K562 (cell line): ENCODE measurements at regions not wholly inside any gene's neighbourhood (a gene's known extent, or its start where the extent isn't known, plus 50 kb on each side); places are given as distances from the start of the nearest gene placed in this dataset.

Source experiments
- ATAC-seq: fragments of 200-7000 bp; cut with Tn5 transposase; 3 replicates; pipeline ENCODE4 v1.9.1; 2020; ENCODE audit warnings: moderate library complexity
- BruUV-seq: library from RNA; stranded (reverse); fragments of 400-500 nt; replicated peaks from 2 replicates; lab custom pipeline; 2021; lab: Mats Ljungman, UMichigan
- CTCF ChIA-PET: fragments of 300-600 bp; formaldehyde crosslinking; extraction: SDS; loops from one replicate; lab custom pipeline; 2021; ENCODE audit warnings: low intra/inter-chr PET ratio; lab: Yijun Ruan, JAX
- POLR2A ChIA-PET: fragments of 300-600, 350-650 bp; sonication (Branson Sonifier 250); formaldehyde crosslinking; extraction: SDS; loops from one replicate; lab custom pipeline; 2021; ENCODE audit warnings: antibody characterized with exemption, inconsistent platforms; lab: Yijun Ruan, JAX
- DNase-seq, 4 experiments: peaks; one replicate each; pipeline versions ENCODE4 v3.0.0 to v3.0.0-alpha.2; 2011 to 2018; ENCODE audit warnings: low spot score in 3 of 4, mixed read lengths in 3 of 4; ENCODE audit errors: extremely low read depth in 1 of 4
- FAIRE-seq: peaks from 2 replicates; lab custom pipeline; 2011; peaks lifted over from hg19 to GRCh38; lab: Jason Lieb, UNC
- H2AFZ ChIP-seq: 2 replicates; pipeline ENCODE4 v1.6.0; 2011; ENCODE audit warnings: low read depth, low read length, control low read depth, inconsistent platforms
- H3K27ac ChIP-seq: fragments of 200-600 bp; 3 replicates; pipeline ENCODE4 v1.8.0; 2011; ENCODE audit warnings: low read depth, mild to moderate bottlenecking, control low read depth, inconsistent platforms, low read length, moderate library complexity, mixed read lengths; ENCODE audit errors: extremely low read depth
- H3K27me3 ChIP-seq, 2 experiments: fragments of 300-600 bp in 1 of 2; 2 replicates in 1 of 2; 3 replicates in 1 of 2; pipeline versions ENCODE4 v1.6.0 to v1.8.0; 2011; ENCODE audit warnings: inconsistent platforms in 2 of 2, low read length in 2 of 2, mild to moderate bottlenecking in 1 of 2, mixed read lengths in 1 of 2, moderate library complexity in 1 of 2; ENCODE audit not compliant: control insufficient read depth in 2 of 2, insufficient read depth in 2 of 2
- H3K36me3 ChIP-seq: fragments of 300-600 bp; 3 replicates; pipeline ENCODE4 v1.8.0; 2011; ENCODE audit warnings: mild to moderate bottlenecking, low read length, inconsistent platforms; ENCODE audit not compliant: control insufficient read depth, insufficient read depth
- H3K4me1 ChIP-seq, 2 experiments: fragments of 200-600 bp in 1 of 2; replicated peaks in 1 of 2; 2 replicates in 1 of 2; 3 replicates in 1 of 2; pipeline versions ENCODE4 v1.5.1 to v1.8.0; 2011; ENCODE audit warnings: inconsistent platforms in 2 of 2, low read length in 2 of 2, mild to moderate bottlenecking in 1 of 2, mixed read lengths in 1 of 2, moderate library complexity in 1 of 2; ENCODE audit not compliant: control insufficient read depth in 2 of 2, insufficient read depth in 2 of 2
- H3K4me2 ChIP-seq: 2 replicates; pipeline ENCODE4 v1.6.1; 2011; ENCODE audit warnings: low read length, control low read depth, inconsistent platforms, mixed read lengths; ENCODE audit not compliant: insufficient read depth
- H3K4me3 ChIP-seq: fragments of 200-600 bp; sonication (generic), shearing (Covaris generic); 2 replicates; pipeline ENCODE4 v1.5.1; 2016; ENCODE audit warnings: control low read depth, inconsistent platforms
- H3K79me2 ChIP-seq: fragments of 200-600 bp; 3 replicates; pipeline ENCODE4 v1.8.0; 2011; ENCODE audit warnings: low read length, inconsistent platforms; ENCODE audit not compliant: control insufficient read depth, insufficient read depth
- H3K9ac ChIP-seq, 2 experiments: 2 replicates each; pipeline versions ENCODE4 v1.6.0 to v1.6.1; 2011; ENCODE audit warnings: low read depth in 2 of 2, low read length in 2 of 2, control low read depth in 1 of 2, inconsistent platforms in 1 of 2, mild to moderate bottlenecking in 1 of 2, mixed read lengths in 1 of 2; ENCODE audit not compliant: insufficient read depth in 1 of 2
- H3K9me1 ChIP-seq: one replicate; pipeline ENCODE4 v1.6.0; 2011; ENCODE audit warnings: inconsistent platforms, mild to moderate bottlenecking, low read length, moderate library complexity; ENCODE audit not compliant: control insufficient read depth, insufficient read depth
- H3K9me3 ChIP-seq: replicated peaks from 2 replicates; pipeline ENCODE4 v1.5.1; 2011; ENCODE audit warnings: low read depth, low read length, inconsistent platforms; ENCODE audit not compliant: control insufficient read depth, insufficient read depth
- H4K20me1 ChIP-seq: replicated peaks from 2 replicates; pipeline ENCODE4 v1.6.1; 2011; ENCODE audit warnings: low read length, inconsistent platforms, mixed read lengths; ENCODE audit not compliant: control insufficient read depth, insufficient read depth
- HDAC8 ChIP-seq: fragments of 450-650 bp; IDR thresholded peaks from 2 replicates; pipeline ENCODE4 v1.6.1; 2016; ENCODE audit warnings: mild to moderate bottlenecking, missing genetic modification characterization, moderate library complexity, missing compliant biosample characterization
- NR0B1 ChIP-seq: fragments of 450-650 bp; IDR thresholded peaks from one replicate; pipeline ENCODE4 v1.6.1; 2018; ENCODE audit warnings: mild to moderate bottlenecking, moderate library complexity; ENCODE audit not compliant: partially characterized antibody
- TEAD1 ChIP-seq, 2 experiments: fragments of 450-650 bp in 1 of 2; sonication (generic) in 1 of 2; formaldehyde crosslinking; IDR thresholded peaks; 2 replicates each; pipeline versions ENCODE4 v1.4.0 to v1.8.0; 2020 to 2022; ENCODE audit warnings: mild to moderate bottlenecking in 2 of 2, missing genetic modification reagents in 1 of 2
- YY1 ChIP-seq, 3 experiments: IDR thresholded peaks; 2 replicates each; pipeline ENCODE4 v1.6.1; 2011; ENCODE audit warnings: low read length in 2 of 3, mild to moderate bottlenecking in 2 of 3, moderate library complexity in 2 of 3, borderline replicate concordance in 1 of 3, control low read depth in 1 of 3, low read depth in 1 of 3; ENCODE audit not compliant: insufficient read depth in 3 of 3, insufficient replicate concordance in 2 of 3, control insufficient read depth in 1 of 3, insufficient read length in 1 of 3; ENCODE audit errors: extremely low read depth in 1 of 3
- ZFX ChIP-seq: sonication (generic); formaldehyde crosslinking; IDR thresholded peaks from 2 replicates; pipeline ENCODE4 v1.8.0; 2022; ENCODE audit warnings: mild to moderate bottlenecking, missing genetic modification reagents, moderate library complexity
- ZNF395 ChIP-seq: fragments of 200-800 bp; sonication (Bioruptor generic); IDR thresholded peaks from 2 replicates; pipeline ENCODE4 v1.6.1; 2017; ENCODE audit warnings: missing genetic modification characterization, missing compliant biosample characterization
- ZSCAN29 ChIP-seq: fragments of 450-650 bp; IDR thresholded peaks from 2 replicates; pipeline ENCODE4 v1.6.1; 2017
- WGBS: fragments of 100-300 bp; shearing (Covaris generic); methylation state at CpG from one replicate; pipeline ENCODE4 v1.1.6; 2016; ENCODE audit warnings: low coverage, mixed read lengths; ENCODE audit not compliant: insufficient coverage; ENCODE audit errors: missing lambda C conversion rate; 5-methylcytosine and 5-hydroxymethylcytosine counted together
- in situ Hi-C: fragments of 300-500 bp; cut with MboI; formaldehyde crosslinking; loops from 4 replicates; pipeline ENCODE4 v1.15.0; 2018; ENCODE audit warnings: inconsistent platforms, mixed read lengths
- intact Hi-C: fragments of 100-400 bp; cut with micrococcal nuclease; formaldehyde crosslinking; loops from 2 replicates; pipeline ENCODE4 v1.14.2; 2022

GRCh38 chr10:83834096-83834495 is 305.2 kb upstream of the GHITM start:
- Histone ChIP-seq H3K4me2 (no peak overlapping the region), H4K20me1 (no peaks in the 10 kb centered on the region), H3K9me1 (no peaks in the 10 kb centered on the region), H3K9me3 (no peaks in the 10 kb centered on the region), H3K27ac (no peak overlapping the region), H3K9ac (no peak overlapping the region), H2AFZ (no peak overlapping the region), H3K36me3 (no peaks in the 10 kb centered on the region), H3K4me1 (no peaks in the 10 kb centered on the region), H3K4me3 (no peak overlapping the region), H3K79me2 (no peaks in the 10 kb centered on the region), H3K27me3 (no peaks in the 10 kb centered on the region)
- ATAC-seq (no peak), DNase-seq (no peak), FAIRE-seq (no peak)
- BruUV-seq = no TSS peak
- intact Hi-C loops = no loop called here
- 3% methylated on average over 2 of the region's 2 CpGs for WGBS
- ChIA-PET CTCF (no interaction called here), POLR2A (no interaction called here)
- TF ChIP-seq NR0B1 = no peak
- TF ChIP-seq ZNF395 (CRISPR knock-in tag) = no peak
- TF ChIP-seq TEAD1 (CRISPR knock-in tag; IDR thresholded peaks at IDR 0.05) = no peak
- TF ChIP-seq HDAC8 (tag) = no peak
- TF ChIP-seq ZSCAN29 = no peak
- no peak for TF ChIP-seq YY1 (IDR thresholded peaks at IDR 0.05; ENCODE audit: borderline replicate concordance in 1 of 3, control insufficient read depth in 1 of 3, extremely low read depth in 1 of 3, insufficient read depth in 3 of 3, insufficient read length in 1 of 3, insufficient replicate concordance in 2 of 3, low read depth in 1 of 3, low read length in 2 of 3)
- no peak for TF ChIP-seq ZFX
- in situ Hi-C loops = no loop called here
